ENCODE measurements at regions not wholly inside any gene's neighbourhood (a gene's known extent, or its start where the extent isn't known, plus 50 kb on each side); places are given as distances from the start of the nearest gene placed in this dataset.
"Not testable (repeated sequence)": the region's sequence is repeated elsewhere in the genome, so short reads cannot be mapped to it uniquely, and the experiment has no call there.

- DNase-seq (ENCODE audit: low read depth in 1 of 2, low spot score in 1 of 2) (no peak), FAIRE-seq (no peak), ATAC-seq (no peak)
- Histone ChIP-seq H3K27ac (peak overlapping the region; percentile 34 to 38; a peak in 4 of 6 replicates), H3K4me1 (peaks cover 32% of the 10 kb centered on the region), H3K4me3 (no peak overlapping the region), H3K4me2 (peak overlapping the region; percentile 71), H3K9me3 (no peaks in the 10 kb centered on the region)
- no peak for TF ChIP-seq MAX (IDR thresholded peaks at IDR 0.05)
- no peak for TF ChIP-seq ATOH8 (CRISPR knock-in tag; IDR thresholded peaks at IDR 0.05; ENCODE audit: low read depth)
- CTCF ChIA-PET = interaction anchor here (0.6 to 2.3 kb wide), 4 partner anchors 23 to 828 kb away, joined by 3 to 8 read pairs (median 4); partner anchors contain the start of gene EMP1
- POLR2A ChIA-PET = no interaction called here
- WGBS (ENCODE audit: missing lambda C conversion rate) = 88% methylated on average over 4 of the region's 4 CpGs
Measured at GRCh38 chr12:13339091-13339490, 142.6 kb downstream of the EMP1 start.

- ChIA-PET POLR2A (no interaction called here), CTCF (interaction anchor here (1.4 to 2.3 kb wide), 2 partner anchors 9 to 24 kb away, joined by 3 to 8 read pairs; no protein-coding TSS in a partner anchor)
Measured at GRCh38 chr12:13337791-13338190, 141.3 kb downstream of the EMP1 start.

GRCh38 chr12:13336216-13336615 is 139.7 kb downstream of the EMP1 start:
- CTCF ChIA-PET = interaction anchor here (0.7 kb wide), 1 partner anchor 81 kb away, joined by 3 read pairs; no protein-coding TSS in a partner anchor
- Histone ChIP-seq H3K27ac (no peak overlapping the region), H3K4me1 (peaks cover 19% of the 10 kb centered on the region), H3K9me3 (no peaks in the 10 kb centered on the region), H3K4me2 (no peak overlapping the region), H3K4me3 (no peak overlapping the region)
- ATAC-seq (no peak), DNase-seq (ENCODE audit: low read depth in 1 of 2, low spot score in 1 of 2) (no peak), FAIRE-seq (no peak)
- POLR2A ChIA-PET = no interaction called here
- TF ChIP-seq REST (IDR thresholded peaks at IDR 0.05) = no peak
- WGBS (ENCODE audit: missing lambda C conversion rate) = 67% methylated on average over 4 of the region's 4 CpGs

More at GRCh38 chr12:13337791-13338190, 141.3 kb downstream of the EMP1 start:
- WGBS (ENCODE audit: missing lambda C conversion rate) = 58% methylated on average over 6 of the region's 6 CpGs
- FAIRE-seq (no peak), ATAC-seq (no peak), DNase-seq (ENCODE audit: low read depth in 1 of 2, low spot score in 1 of 2) (no peak)
- Histone ChIP-seq H3K9me3 (no peaks in the 10 kb centered on the region), H3K4me2 (no peak overlapping the region), H3K4me3 (no peak overlapping the region), H3K27ac (no peak overlapping the region), H3K4me1 (peaks cover 21% of the 10 kb centered on the region)
- TF ChIP-seq HOXB13 (CRISPR knock-in tag; IDR thresholded peaks at IDR 0.05; ENCODE audit: low read depth) = no peak

- Histone ChIP-seq H3K27ac (no peak overlapping the region), H3K4me2 (no peak overlapping the region), H3K4me1 (no peaks in the 10 kb centered on the region), H3K4me3 (no peak overlapping the region), H3K9me3 (0 out of 3 replicates have a peak, but pooled peaks cover 3% of the 10 kb centered on the region)
- POLR2A ChIA-PET = no interaction called here
- WGBS (ENCODE audit: missing lambda C conversion rate) = 64% methylated on average over 3 of the region's 3 CpGs
- ATAC-seq (no peak), FAIRE-seq (no peak), DNase-seq (ENCODE audit: low read depth in 1 of 2, low spot score in 1 of 2) (no peak)
- CTCF ChIA-PET = interaction anchor here (0.9 to 2.5 kb wide), 4 partner anchors 11 to 52 kb away, joined by 4 to 9 read pairs (median 4); no protein-coding TSS in a partner anchor
- TF ChIP-seq MAFK (IDR thresholded peaks at IDR 0.05; ENCODE audit: partially characterized antibody) (peak; percentile 94), CEBPB (IDR thresholded peaks at IDR 0.05) (no peak)
Measured at GRCh38 chr12:13328535-13328934, 132.0 kb downstream of the EMP1 start.

- H3K27ac ChIP-seq = no peak overlapping the region
- H3K4me2 ChIP-seq = no peak overlapping the region
- no peak for TF ChIP-seq HOXB13 (CRISPR knock-in tag; IDR thresholded peaks at IDR 0.05; ENCODE audit: low read depth)
- no peak for TF ChIP-seq FOSL2 (IDR thresholded peaks at IDR 0.05)
- no peak for TF ChIP-seq FOSL2 (CRISPR knock-in tag; IDR thresholded peaks at IDR 0.05)
- TF ChIP-seq ELK1 (IDR thresholded peaks at IDR 0.05; ENCODE audit: low read depth, low read length) = no peak
- no peak for TF ChIP-seq HOXA7 (CRISPR knock-in tag; IDR thresholded peaks at IDR 0.05)
- TF ChIP-seq MAX (IDR thresholded peaks at IDR 0.05) = no peak
- POLR2A ChIA-PET = no interaction called here
- no peak for ATAC-seq
- H3K4me1 ChIP-seq = no peaks in the 10 kb centered on the region
- CTCF ChIA-PET = interaction anchor here (1.0 kb wide), 2 partner anchors 36 to 48 kb away, joined by 3 read pairs; no protein-coding TSS in a partner anchor
- H3K9me3 ChIP-seq = 0 out of 3 replicates have a peak, but pooled peaks cover 3% of the 10 kb centered on the region
- FAIRE-seq = no peak
- no peak for DNase-seq (ENCODE audit: low read depth in 1 of 2, low spot score in 1 of 2)
- whole genome bisulfite sequencing (ENCODE audit: missing lambda C conversion rate) = 67% methylated on average over 4 of the region's 4 CpGs
- H3K4me3 ChIP-seq = no peak overlapping the region
Measured at GRCh38 chr12:13326076-13326475, 129.6 kb downstream of the EMP1 start.

- 51% methylated on average over 3 of the region's 3 CpGs for WGBS (ENCODE audit: missing lambda C conversion rate)
- POLR2A ChIA-PET; H3K4me2 ChIP-seq; FAIRE-seq; H3K9me3 ChIP-seq; DNase-seq (ENCODE audit: low read depth in 1 of 2, low spot score in 1 of 2); H3K4me1 ChIP-seq; CTCF ChIA-PET; H3K27ac ChIP-seq; H3K4me3 ChIP-seq; ATAC-seq: not testable (repeated sequence)
Measured at GRCh38 chr12:13325037-13325436, 128.5 kb downstream of the EMP1 start.

All from A549 (cell line).